NCI-H2171 treated with DMSO at 0.1 percent for 48 hours (cell line): ENCODE measurements at regions not wholly inside any gene's neighbourhood (a gene's known extent, or its start where the extent isn't known, plus 50 kb on each side); places are given as distances from the start of the nearest gene placed in this dataset.
"Not testable (repeated sequence)": the region's sequence is repeated elsewhere in the genome, so short reads cannot be mapped to it uniquely, and the experiment has no call there.

ENCODE experiments used
- DNase-seq: peaks from one replicate; lab custom pipeline; 2025; lab: John Stamatoyannopoulos, UW

DNA sequence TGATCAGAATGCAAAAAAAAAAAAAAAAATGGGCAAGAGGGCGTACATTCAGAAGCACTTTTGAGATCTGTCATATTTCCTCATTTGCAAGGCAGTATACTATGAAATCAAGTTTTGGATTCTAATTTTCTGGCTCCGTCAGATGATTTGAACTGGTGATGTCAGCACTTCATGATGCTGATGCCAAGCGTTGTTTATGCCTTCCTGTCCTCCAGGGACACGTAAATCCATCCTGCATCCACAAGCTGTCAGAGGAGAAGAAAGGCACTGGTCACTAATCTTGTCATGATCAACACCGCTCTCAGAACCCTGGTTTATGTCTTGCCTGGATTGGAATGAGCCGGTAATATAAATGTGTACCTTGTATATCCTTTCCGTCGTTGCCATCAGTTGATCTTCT lies 152.1 kb upstream of the EPHA3 start:
- no peak for DNase-seq

DNA sequence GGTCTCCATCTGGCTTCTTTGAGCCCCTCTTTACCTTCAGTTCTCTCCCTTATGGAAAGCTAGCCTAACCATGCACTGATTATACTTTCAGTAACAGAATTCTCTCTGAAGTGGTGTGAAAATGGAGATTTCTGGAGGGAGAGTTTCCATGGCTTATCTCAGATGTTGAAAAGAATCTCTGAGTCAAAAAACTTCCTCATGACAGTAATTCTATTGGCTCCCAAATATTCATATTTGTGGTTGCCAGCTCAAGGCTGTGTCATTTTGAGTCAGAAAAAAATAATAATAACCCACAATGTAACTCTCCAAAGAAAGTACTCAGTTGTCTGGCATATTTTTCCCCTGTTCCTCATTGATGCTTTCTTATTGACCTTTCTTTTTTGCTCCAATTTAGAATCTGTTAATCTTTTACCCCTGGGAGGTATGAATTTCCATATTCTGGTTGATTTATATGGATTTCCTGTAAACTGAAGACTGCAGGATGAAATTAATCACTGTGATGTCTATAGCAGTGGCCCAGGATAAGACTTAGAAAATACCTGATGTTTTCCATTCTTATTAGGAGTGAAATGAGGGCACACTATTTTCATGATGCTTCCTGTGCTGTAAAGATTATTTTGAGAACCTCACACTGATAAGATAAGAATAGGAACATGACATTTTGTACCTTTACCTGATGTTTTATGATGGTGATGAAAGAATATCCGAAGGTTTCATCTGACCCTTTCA lies 149.5 kb upstream of the EPHA3 start:
- DNase-seq, result no peak

DNA sequence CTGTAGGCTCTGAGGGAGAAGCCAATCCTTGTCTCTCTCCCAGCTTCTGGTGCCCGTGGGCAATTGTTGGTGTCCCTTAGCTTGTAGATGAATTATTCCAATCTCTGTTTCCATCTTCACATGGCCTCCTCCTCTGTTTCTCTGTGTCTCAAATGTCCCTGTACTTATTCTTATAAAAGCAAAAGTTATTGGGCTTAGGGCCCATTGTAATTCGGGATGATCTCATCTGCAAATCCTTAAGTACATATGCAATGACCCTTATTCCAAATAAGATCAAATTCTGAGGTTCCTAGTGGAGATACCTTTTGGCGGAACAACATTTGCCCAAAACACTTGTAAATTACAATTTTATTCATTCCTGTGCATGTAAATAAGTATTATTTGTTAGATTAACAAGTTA lies 147.4 kb upstream of the EPHA3 start:
- no peak for DNase-seq

DNA sequence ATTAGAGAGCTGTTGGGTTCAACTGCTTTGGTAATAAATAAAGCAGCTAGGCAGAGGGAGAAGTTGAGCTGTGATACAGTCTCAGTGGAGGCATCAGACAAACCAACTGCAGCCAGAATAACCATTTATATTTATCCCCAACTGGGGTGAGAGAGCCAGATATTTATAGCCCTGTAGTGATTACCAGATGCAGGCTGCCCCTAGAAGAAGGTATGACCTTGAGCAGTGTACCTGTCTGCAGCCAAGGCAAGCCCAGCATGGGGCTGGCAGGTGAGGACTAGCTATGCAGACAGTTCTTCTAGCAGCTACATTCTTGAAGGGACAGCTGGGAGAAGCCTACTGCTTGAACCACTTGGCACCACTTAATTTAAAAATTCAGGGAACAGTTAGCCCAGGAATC lies 144.4 kb upstream of the EPHA3 start:
- DNase-seq, result no peak

DNA sequence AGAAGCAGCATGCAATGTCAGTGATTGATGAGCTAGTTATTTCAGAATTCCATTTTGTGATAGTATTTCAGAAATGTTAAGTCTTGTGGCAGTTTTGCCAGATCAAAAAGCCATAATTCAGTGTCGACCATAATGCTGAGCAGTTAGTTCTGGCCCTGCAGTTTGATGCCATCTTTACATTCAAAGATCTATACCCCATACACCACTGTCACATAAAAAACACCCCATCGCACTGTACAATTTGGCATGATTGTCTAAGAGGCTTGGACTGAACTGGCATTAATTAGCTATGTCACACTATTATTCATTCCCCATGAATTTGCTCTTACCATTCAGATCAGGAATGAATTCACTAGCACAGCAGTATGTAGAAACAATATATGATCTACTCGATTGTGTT lies 127.7 kb upstream of the EPHA3 start:
- no peak for DNase-seq

DNA sequence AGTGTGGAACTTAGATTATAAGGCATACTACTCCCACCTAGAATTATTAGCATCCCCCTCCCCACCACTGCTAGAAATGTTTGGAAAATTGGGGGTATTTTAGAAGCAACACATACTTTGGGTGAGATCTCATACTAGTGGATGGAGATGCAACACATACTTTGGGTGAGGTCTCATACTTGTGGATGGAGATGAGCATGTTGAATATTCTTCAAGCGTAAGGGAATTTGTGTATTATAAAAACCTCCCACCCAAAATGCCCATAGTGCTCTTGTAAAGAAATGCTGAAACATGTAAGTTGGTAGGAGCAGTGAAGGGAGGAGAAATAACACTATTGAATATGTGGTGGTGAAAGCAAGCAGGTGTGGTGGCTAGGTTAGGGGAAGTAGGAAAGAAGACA lies 124.0 kb upstream of the EPHA3 start:
- DNase-seq, result no peak

DNA sequence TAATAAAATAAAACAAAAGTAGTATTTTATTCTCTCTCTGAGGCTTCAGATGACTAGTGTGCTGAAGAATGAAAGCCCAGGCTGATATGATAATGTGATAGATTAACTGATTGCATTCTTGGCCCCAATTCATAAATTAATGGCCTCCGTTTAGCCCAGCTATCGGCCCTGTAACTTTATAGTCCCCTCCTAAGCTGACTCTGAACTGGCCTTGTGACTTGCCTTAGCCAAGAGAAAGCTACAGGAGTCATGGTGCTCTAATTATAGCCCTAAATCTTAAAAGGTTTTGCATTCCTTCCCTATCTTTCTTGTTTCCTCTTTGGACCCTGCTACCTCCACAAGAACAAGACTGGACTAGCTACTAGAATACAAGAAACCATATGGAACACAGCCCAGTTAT lies 123.2 kb upstream of the EPHA3 start:
- DNase-seq, result no peak

DNA sequence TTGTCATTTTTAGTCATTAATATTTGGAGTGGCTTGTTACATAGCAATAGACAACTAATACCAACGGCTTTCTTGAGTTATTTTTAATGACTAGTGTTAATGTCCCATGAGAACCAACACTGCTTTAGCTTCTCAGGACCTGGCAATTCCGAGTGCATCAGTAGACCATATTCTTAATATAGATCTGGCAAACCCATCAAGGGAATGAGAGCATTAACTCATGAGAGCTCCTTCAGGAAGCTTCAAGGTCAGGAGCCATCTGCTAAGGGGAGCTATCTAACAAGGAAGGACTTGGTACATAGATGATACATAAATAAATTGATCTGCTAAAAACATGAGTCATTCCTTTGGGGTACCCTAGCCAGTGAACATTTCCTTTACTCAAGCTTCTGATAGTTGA lies 122.6 kb upstream of the EPHA3 start:
- DNase-seq, result no peak

DNA sequence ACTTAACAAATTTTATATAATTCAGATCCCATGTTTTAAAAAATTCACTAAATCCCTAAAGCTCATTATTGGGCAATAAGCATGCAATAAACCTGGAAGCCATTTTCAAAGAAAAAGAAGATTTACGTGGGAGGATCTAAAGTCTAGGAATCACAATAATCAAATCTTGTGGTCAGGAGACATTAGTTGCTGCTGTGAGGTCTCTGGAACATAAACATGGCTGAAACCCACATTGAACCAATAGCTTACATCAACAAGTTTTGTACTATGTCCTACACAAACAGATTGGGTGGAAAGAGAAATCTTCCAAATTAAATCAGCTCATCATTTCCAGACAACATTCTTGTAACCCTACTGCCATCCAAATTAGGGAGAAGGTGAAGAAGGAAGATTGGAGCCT lies 121.9 kb upstream of the EPHA3 start:
- DNase-seq, result no peak

DNA sequence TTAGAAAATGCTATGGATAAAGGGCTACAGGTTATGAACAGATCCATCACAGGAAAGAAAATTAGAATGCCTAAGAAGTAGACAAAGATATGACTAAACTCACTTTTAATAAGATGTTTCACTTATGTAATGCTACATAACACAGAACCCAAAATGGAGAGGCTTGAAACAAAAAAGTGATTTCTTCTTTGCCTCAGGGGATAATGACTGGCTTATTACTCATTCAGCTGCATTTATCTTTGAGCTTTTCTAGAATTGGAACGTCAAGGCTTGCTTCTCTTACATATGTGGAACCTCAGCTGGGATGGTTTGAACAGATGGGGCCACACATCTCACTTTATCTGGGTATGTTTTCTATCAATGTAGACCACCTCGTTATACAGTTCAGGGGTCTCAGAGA lies 120.6 kb upstream of the EPHA3 start:
- no peak for DNase-seq

DNA sequence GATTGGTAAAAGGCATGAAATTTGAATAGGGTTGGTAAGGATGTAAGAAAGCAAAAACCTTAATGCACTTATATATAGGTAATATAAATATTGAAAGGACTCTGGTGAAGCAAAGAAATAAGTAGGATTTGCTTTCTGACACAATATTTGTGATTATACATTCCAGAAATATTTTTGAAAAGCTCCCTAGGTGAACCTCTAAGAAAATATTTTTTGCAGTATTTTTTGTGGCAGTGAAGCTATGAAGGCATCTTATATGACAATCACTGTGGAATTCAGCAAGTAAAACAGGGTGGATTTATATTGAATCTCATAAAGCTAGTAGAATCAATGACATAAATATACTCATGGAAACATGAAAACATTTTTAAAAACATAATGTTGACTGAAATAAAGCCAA lies 119.6 kb upstream of the EPHA3 start:
- no peak for DNase-seq

DNA sequence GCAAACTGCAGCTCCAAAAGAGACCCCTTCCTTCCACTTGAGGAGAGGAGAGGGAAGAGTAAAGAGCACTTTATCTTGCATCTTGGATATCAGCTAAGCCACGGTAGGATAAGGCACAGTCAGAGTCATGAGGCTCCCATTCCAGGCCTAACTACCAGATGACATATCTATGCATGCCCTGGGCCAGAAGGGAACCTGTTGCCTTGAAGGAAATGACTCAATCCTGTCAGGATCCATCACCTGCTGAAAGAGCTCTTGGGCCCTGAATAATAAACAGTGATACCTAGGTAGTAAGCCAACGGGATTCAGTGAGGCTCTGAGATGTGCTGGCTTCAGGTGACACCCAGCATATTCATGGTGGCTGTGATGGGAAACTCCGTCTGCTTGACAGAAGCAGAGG lies 118.5 kb upstream of the EPHA3 start:
- DNase-seq, result no peak

DNA sequence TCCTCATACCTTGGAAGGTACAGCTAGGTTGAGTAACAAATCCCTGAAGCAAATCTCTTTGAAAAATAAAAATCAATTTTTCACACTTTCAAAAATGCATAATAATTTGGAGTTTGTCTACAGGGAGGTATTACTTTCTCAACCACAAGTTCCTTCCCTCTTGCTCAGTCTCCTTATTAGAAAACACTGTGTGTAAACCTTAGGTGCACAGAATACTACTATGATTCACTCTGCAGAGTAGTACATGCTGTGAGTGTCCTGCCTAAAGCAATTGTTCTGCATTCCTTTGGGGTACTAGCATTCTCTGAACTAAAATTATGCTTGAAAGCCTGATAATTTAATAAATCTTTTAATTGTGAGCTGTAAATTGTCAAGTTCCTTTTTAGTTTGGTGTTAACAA lies 115.9 kb upstream of the EPHA3 start:
- DNase-seq, result no peak

DNA sequence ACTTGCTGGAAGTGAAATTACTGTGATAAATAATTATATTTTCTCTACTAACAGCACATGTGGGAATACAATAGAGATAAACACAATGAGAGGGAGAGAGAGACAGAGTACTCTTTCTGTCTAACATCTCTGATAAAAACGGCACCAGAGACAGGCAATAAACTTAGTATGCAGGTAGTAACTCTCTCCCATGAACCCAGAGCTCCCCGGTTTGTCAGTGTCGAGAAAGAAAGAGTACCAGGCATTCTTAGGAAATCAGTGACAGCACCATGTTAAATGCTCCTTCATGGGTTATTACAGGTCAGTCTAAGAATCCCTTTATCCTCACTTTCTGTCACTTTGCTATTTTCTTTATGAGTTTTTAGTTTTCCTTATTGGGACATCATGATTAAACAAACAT lies 110.7 kb upstream of the EPHA3 start:
- DNase-seq, result no peak

DNA sequence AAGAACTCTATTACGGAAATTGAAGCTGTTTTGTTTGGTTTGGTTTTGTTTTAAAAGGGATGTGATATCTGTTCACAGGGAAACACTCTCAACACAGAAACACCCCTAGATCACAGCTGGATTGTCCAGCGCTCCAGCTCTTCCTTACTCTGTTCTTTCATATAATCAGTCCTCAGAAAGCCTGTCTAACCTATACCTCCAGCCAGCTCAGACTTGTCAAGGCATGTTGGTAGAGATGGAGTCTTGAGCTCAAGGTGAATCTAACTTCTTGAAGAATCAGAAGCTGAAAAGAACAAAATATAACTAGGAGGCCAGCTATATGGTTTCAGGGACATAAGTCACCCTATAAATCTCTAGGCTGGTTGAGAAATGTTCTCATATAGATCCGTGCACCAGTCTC lies 110.2 kb upstream of the EPHA3 start:
- no peak for DNase-seq

DNA sequence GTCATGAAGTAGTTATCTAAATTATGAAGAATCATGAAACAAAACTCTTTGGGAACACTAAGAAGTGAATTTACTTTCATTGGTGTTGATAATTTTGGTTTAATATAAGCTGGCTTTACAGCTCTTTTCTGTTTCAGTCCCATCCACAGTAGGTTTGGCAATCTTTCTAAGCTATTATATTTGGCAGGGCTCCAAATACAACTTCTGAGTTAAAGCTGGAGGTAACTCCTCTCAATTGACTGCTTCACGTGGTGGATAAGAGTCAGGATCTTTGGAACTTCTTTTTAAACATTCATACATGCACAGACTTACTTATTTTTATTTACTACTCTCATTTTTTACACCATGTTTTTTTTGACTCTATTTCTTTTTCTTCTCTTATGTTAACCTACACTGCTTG lies 106.5 kb upstream of the EPHA3 start:
- DNase-seq, result no peak

DNA sequence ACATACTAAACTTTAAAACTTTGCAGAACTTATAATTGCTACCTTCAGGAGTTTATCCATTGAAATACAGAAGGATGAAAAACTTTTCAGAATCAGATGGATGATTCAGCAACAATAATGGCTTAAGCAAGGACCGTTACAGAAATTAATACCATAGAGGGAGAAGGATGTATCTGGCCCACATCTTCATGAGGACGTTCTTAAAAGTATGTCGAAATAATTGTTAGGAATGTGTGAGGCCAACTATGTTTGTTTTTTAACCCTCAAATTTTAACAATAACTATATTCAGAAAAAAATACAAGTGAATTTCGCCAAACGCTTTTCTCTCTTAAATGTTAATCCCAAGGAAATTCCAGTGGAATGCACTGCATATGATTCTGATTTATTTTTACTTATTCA lies 105.2 kb upstream of the EPHA3 start:
- DNase-seq, result no peak

DNA sequence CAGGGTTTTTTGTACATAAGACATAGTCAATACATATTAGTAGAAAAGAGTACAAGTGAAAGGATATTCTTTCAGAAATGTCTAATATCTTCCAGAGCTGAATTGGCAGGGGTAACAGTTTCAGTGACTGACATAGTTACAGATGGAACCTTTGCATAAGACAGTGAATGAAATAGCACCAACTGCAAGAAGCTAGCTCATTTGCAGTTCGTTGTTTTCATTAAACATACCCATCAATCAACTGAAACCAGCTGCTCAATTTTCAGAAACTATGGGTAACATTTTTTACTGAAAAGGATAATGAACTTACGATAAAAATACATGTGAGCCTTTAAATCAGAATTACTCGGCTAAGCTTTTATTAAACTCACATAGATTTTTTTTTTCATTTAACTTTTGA lies 93.9 kb upstream of the EPHA3 start:
- no peak for DNase-seq

DNA sequence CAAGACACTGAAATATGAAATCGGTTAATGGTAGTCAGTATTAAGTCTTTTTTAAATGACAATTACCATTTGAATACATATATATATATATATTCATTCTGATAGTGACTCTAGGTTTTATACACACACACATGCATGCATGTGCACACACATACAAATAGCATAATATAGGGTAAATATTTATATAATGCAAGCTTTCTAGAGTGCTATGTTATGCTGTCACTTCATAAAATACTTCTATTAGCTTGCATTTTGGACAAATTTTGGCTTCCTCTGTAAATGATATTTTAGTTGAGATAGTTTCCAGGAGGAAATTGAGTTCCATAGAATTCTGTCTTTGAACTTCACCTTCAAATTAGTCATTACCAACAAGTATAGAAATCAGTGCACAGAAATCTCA lies 89.9 kb upstream of the EPHA3 start:
- DNase-seq, result no peak

DNA sequence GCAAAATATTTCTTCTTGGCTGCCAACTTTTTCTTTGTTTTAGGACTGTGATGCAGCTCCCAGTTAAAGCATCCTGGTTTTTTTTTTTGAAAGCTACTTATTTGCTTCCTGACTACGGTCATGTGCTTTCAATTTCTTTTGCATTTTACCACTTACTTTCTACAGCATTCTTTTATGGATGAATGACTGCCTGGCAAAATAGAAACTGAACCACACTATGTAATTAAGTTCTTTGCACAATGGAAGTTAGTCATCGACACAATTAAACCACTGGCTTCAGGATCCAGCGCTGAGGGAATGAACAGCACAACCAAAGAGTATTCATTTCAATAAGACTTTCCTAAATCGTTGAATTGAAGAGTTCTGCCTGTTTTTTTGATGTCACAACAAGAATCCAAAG lies 82.2 kb upstream of the EPHA3 start:
- DNase-seq, result no peak

DNA sequence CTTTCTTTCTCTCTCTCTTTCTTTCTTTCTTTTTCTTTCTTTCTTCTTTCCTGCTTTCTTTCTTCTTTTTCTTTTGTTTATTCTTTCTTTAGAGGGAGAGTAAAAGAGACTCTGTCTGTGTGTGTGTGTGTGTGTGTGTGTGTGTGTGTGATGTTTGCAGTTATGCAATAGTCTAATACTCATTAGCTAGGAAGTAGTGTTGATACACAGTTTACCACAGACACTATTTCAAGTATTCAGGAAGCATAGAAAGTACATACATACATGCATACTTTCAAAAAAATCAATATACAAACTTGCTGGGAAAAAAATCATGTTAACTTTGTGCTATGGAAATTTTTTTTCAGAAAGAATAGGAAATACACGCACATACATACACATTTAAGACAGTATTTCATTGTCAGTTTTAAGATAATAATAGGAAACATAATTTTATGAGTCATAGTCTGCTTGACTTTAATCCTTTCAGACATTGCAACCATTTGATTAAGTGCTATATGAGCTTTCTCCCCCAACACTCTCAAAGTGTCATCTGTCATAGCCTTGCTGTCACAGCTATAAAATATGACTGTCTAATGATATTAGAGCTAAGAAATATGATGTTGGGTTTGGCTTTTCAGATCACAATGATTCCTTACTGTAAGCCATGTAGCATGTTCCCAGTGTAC lies 74.9 kb upstream of the EPHA3 start:
- DNase-seq, result no peak

DNA sequence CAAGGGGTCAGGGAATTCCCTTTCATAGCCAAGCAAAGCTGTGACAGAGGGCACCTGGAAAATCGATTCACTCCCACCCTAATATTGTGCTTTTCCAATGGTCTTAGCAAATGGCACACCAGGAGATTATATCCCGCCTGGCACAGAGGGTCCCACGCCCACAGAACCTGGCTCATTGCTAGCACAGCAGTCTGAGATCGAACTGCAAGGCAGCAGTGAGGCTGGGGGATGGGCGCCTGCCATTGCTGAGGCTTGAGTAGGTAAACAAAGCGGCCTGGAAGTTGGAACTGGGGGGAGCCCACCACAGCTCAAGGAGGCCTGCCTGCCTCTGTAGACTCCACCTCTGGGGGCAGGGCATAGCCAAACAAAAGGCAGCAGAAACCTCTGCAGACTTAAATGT lies 72.7 kb upstream of the EPHA3 start:
- not testable (repeated sequence) for DNase-seq

DNA sequence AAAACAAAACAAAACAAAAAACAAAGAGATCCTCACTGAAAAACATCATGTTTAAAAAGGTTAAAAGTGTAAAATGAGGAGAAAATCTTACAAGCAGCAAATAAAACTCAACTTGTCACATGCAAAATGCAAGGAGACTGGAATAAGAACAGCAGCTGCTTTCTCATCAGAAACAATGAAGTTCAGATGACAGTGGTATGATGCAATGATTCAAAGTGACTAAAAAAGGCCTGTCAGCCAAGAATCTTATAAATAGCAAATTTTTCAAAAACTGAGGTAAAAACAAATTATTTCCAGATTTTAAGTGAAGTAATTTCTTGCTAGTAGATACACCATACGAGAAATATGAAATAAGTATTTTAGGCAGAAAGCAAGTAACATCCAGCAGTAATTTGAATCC lies 68.6 kb upstream of the EPHA3 start:
- DNase-seq, result no peak

DNA sequence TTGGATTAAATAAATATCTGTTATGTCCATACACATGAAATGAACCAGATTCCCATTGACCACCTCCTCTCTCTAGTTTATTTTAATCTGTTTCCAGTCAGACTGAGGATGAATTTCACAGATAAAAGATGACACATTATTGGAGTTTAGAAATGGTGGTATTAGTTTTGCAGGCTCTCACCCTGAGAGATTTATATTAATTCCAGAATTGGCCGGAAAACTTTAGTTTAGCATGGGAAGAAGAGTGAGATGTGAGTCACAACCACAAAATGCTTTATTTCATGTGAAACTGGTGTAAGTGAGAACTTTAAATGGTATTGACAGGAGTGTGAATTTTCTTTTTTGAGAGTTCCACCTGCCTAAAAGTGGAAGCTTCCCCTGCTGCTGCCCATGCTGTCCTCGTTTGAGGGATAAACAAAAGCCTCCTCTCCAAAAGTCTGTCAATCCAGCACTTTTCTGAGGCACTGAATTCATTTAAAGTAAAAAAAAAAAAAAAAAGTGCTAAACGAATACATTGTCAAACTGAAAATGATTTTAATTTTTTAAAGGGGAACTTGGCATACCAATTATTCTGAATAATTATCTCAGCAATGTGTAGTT lies 65.1 kb upstream of the EPHA3 start:
- no peak for DNase-seq
